HG03442 (cell line): ENCODE measurements at regions not wholly inside any gene's neighbourhood (a gene's known extent, or its start where the extent isn't known, plus 50 kb on each side); places are given as distances from the start of the nearest gene placed in this dataset.

Experiments
- ATAC-seq: cut with Tn5 transposase; IDR thresholded peaks from one replicate; pipeline ENCODE4 v1.9.1; 2021; ENCODE audit warnings: mild to moderate bottlenecking, moderate library complexity; ENCODE audit not compliant: unreplicated experiment

- ATAC-seq, result no peak
These were observed 472.5 kb upstream of the PIK3C3 start for GRCh38 chr18:41482501-41482900.

DNA sequence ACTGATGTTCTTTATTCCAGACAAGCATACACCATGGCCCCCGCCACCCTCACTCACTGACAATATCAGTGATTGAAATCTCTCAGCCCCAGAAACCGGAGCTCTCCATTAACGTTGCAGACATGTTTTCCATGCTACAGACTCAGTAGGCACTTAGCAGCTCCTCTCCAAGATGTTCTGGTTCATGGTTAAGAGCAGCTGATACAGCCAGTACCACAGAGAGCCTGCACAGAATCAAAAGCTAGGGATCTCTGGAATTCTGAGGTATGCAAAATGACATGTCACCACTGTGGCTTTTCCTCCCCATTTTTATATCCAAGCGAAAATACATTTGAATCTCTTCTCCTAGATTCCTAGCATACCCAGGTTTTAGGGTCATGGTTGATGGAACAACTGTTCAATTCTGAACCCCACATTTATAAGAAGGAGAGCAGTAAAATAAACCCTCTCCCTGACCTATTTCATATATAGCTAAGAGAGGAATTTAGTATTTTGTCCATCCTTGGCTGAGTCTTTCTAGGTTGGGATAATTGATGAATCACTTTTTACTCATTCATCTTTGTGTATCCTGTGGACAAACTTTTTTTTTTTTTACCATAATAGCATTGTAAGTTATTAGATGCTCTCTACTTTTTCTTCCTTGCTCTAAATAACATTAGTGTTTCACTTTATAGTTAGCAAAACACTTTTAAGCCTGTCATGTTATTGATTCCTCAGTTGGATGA, 488.4 kb upstream of the PIK3C3 start:
- ATAC-seq, result no peak

DNA sequence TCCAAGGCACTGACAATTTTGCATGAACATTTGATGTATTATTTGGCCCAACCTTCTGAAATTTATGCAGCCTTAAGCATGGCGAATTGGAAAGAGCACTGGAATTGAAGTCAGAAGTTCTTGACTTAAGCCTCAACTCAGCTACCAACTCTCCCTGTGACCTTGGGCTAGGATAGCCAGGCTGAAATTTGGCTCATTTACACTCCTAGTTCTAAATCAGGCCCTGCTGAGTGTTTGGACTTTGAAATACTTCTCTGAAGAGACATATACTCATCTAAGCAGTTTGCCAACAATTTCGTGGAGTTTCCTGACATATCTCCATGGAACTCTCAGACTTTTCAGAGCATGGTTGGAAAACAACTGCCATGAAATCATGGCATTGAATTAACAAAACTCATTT, 489.6 kb upstream of the PIK3C3 start:
- no peak for ATAC-seq

GRCh38 chr18:41464278-41464677, 490.8 kb upstream of the PIK3C3 start:
- no peak for ATAC-seq

- ATAC-seq, result no peak
These were observed 492.1 kb upstream of the PIK3C3 start for GRCh38 chr18:41462946-41463345.

DNA sequence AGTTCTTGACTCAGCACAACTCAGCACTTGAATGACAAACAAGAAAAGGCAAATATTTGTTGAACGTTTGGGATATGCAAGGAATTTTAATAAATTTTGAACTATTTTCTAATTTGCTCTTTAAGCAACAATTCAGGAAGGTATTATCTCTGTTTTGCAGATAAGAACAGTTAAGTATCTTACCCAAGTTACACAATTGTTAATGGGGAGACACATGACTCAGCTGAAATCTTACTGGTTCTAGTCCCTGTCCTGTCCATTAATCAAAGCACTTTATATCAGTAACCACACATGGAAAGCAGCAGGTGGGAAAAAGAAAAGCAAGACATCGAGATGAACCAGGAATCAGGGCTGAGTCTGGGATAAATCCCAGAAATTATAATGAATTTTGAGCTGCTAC, 493.9 kb upstream of the PIK3C3 start:
- ATAC-seq, result no peak

DNA sequence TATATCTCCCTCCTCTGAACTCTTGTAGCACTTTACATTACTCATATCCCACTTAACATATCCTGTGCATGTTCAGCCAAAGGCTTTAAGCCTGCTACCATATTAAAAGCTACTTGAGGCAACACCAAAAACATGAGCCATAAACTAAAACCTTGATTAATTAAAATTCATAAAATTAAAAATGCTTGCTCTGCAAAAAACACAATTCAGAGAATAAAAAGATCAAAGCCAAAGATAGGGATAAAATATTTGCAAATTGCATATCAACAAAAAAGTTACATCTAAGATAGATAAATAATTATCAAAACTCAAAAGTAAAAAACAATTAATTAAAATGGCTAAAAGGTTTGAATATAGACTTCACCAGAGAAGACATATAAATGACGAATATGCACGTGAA, 495.4 kb upstream of the PIK3C3 start:
- no peak for ATAC-seq

DNA sequence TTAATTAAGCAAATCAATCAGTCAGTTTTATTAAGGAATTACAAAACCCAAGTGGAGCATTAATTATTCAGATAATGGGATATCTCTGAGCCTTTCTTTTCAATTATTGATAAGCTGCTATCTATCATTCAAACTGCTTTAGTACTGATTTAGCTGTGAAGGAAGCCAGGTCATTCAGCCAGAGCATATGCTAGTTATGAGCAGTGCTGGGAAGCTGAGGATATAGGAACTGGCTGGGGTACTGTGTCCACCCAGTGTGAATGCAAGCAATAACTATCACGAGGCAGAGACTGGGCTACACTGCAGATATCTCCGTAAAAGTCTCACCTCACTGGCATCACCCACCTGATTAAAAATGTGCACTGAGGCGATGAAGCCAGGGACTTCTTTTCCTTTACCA, 496.7 kb upstream of the PIK3C3 start:
- ATAC-seq, result no peak

DNA sequence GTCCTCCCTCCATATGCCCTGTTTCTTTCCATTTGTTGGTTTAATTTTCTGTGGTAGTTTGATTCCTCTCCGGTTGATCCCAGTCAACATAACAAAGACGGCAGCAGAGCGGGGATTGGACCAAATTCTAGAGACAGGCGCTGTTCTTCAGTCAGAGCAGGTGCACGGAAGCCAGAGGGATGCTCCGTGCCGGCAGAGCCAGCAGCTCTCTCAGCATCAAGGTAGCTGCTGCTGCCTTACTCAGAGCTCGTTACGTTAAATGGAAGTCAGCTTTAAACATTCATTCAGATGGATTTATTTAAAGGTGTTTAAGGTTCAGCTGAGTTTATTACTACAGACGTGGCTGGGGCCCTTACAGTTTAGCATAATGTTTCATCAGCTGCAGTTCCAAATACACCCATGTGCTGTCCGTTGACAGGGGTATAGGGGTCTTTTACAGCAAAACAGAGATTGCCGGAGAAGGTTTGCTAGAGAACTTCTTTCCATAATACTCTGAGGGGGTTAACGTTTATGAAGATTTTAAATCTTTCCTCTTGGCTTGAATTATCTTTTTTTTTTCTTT, 497.2 kb upstream of the PIK3C3 start:
- no peak for ATAC-seq

GRCh38 chr18:41456831-41457230, 498.2 kb upstream of the PIK3C3 start:
- no peak for ATAC-seq

DNA sequence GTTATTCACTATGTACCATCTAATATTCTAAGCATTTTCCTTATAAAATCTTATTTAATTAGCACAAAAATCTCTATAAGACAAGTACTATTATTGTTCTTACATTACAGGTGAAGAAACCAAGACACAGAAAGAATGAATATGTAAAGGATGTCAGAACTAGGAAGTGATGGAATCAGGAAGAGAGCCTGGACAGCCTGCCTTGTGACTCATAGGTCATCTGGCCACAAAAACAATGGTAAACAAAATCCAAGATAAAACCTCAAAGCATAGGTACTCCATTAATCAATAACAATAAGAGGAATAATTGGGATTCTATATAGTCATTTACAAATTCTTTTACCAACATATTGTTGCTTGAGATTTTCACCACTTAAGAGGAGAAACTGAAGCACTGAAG, 505.4 kb upstream of the PIK3C3 start:
- ATAC-seq, result no peak

DNA sequence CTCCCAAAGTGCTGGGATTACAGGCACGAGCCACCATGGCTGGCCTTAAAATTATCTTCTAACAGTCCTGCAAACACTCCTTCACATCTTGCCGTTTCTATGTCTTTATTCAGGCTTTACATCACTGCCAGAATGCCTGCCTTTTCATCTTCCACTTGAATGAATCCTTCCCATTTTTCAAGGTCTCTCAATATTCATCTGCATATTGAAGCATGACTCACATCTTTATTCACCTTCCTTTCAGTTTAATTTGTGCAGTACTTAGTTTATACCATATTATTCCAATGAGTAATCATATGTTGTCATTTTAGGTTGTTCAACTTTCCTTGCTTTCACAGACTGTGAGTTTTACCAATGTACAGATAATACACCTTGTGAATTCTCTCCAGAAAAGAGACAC, 510.1 kb upstream of the PIK3C3 start:
- ATAC-seq, result no peak

- ATAC-seq, result no peak
These were observed 518.3 kb upstream of the PIK3C3 start for GRCh38 chr18:41436772-41437171.

DNA sequence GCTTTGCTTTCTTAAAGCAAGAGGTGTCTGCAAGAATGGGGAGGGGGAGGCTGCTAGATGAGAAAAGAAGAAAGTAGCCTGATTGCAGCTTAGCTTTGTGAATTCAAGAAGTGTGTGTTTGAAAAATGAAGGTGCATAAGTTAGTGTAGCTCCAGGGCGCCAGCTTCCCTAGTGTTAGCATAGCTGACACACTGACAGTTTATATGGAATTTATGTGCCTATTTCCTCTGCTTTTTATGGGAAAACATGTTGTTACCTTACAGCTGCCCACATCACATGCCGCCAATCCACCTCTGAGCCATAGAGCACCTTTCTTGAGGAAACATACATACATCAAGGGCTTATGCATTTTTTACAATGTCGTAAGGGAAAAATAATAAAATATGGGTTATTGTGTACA, 536.4 kb upstream of the PIK3C3 start:
- ATAC-seq, result no peak

GRCh38 chr18:41416044-41416443, 539.0 kb upstream of the PIK3C3 start:
- ATAC-seq, result no peak

GRCh38 chr18:41410006-41410405, 545.0 kb upstream of the PIK3C3 start:
- ATAC-seq, result no peak

DNA sequence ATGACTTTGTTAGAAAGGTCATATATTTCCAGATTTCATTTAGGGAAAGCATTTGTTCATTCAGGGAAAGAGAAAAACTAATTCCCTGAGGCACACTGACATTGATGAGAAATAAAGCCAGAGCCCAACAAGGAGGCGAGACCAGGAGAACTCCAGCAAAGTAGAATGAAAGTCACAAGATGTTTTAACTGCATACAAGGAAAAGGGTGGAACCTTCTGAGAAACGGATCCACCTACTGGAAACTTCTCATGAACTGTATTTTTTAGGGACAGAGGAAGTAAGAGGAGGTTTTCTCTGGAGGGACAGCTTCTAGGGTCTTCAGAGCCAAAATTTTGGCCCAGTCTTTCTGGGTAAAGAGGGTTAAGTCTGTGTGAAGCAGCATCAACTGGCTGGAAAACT, 548.2 kb upstream of the PIK3C3 start:
- no peak for ATAC-seq

- no peak for ATAC-seq
These were observed 558.2 kb upstream of the PIK3C3 start for GRCh38 chr18:41396861-41397260.

DNA sequence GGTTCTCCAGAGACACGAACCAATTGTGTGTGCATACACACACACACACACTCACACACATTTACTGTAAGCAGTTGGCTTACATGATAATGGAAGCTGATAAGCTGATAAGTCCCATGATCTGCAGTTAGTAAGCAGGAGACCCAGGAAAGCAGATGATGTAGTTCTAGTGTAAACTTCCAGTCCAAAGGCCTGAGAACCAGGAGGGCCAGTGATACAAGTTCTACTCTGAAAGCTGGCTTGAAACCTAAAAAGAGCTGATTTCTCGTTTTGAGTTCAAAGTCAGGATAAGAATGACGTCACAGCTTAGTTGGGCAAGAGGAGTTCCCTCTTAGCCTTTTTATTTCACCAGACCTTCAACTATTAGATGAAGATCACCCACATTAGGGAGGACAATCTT, 558.8 kb upstream of the PIK3C3 start:
- ATAC-seq, result no peak

- ATAC-seq, result no peak
These were observed 559.3 kb upstream of the PIK3C3 start for GRCh38 chr18:41395695-41396094.

GRCh38 chr18:41391616-41392595, 563.1 kb upstream of the PIK3C3 start:
- ATAC-seq, result peak; percentile 49

GRCh38 chr18:41390309-41390708, 564.7 kb upstream of the PIK3C3 start:
- peak; percentile 65 for ATAC-seq
